Fibroblast of villous mesenchyme (primary cell): ENCODE measurements at regions not wholly inside any gene's neighbourhood (a gene's known extent, or its start where the extent isn't known, plus 50 kb on each side); places are given as distances from the start of the nearest gene placed in this dataset.

Experiments used
- DNase-seq: peaks from one replicate; pipeline ENCODE4 v3.0.0-alpha.2; 2010; ENCODE audit warnings: low read depth
- H3K4me3 ChIP-seq: 2 replicates; pipeline ENCODE4 v1.5.1; 2011; ENCODE audit warnings: low read depth, mild to moderate bottlenecking, low read length
- TF ChIP-seq, protein P1 (sequence below): IDR thresholded peaks from 2 replicates; pipeline ENCODE4 v1.5.1; 2012; ENCODE audit warnings: low read depth, mild to moderate bottlenecking, low read length; ENCODE audit not compliant: insufficient read depth

- DNase-seq: no peak
- TF ChIP-seq, protein P1, sequence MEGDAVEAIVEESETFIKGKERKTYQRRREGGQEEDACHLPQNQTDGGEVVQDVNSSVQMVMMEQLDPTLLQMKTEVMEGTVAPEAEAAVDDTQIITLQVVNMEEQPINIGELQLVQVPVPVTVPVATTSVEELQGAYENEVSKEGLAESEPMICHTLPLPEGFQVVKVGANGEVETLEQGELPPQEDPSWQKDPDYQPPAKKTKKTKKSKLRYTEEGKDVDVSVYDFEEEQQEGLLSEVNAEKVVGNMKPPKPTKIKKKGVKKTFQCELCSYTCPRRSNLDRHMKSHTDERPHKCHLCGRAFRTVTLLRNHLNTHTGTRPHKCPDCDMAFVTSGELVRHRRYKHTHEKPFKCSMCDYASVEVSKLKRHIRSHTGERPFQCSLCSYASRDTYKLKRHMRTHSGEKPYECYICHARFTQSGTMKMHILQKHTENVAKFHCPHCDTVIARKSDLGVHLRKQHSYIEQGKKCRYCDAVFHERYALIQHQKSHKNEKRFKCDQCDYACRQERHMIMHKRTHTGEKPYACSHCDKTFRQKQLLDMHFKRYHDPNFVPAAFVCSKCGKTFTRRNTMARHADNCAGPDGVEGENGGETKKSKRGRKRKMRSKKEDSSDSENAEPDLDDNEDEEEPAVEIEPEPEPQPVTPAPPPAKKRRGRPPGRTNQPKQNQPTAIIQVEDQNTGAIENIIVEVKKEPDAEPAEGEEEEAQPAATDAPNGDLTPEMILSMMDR: no peak
- no peak overlapping the region for H3K4me3 ChIP-seq
Observed at GRCh38 chr2:196510246-196510645, 129.3 kb upstream of the CCDC150 start.

DNA sequence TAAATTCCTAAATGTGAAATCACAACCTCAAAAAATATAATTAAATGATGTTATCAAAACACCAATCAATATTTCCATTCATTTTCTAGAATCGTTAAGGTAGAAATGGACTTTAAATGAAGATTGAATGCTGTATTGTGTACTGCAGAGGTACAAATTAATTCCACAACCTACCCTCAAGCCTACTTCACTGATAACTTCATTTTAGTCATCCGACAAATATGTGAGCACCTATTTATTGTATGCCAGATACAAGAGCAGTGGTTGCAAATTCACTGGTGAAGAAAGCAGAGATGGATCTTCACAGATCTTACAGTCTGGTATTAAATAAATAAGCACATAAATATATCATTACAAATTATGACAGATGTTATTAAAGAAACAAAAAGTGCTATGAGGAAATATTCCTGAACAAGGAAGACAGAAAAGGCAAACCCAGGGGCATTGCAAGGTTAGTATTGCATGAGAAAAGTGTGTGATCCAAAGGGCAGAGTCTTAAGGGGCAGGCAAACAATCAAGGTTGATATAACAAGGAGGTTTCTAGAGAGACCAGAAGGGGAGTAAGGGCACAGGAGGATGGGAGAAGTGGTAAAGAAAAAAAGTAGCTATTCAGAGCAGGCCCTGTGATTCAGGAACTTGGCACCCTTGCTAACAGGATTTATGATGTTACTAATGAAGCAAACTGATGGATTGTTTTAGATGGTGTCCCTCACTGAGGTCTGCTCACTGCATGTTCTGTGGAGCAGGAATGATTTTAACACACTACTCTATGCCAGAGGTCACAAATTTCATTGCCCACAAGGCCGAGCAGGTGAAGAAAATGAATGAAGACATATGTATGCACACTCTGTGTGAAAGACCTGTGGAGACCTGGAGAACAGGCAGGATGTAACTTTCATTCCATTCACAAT lies 128.0 kb upstream of the CCDC150 start:
- DNase-seq: no peak

GRCh38 chr2:196513796-196514526 lies 125.6 kb upstream of the CCDC150 start:
- no peak for DNase-seq
- no peak overlapping the region for H3K4me3 ChIP-seq
- TF ChIP-seq, protein P1: no peak

More for the DNA sequence above, 128.0 kb upstream of the CCDC150 start:
- TF ChIP-seq, protein P1: no peak
- no peak overlapping the region for H3K4me3 ChIP-seq

GRCh38 chr2:196514641-196515040 lies 124.9 kb upstream of the CCDC150 start:
- TF ChIP-seq, protein P1: no peak
- no peak overlapping the region for H3K4me3 ChIP-seq
- DNase-seq: no peak

DNA sequence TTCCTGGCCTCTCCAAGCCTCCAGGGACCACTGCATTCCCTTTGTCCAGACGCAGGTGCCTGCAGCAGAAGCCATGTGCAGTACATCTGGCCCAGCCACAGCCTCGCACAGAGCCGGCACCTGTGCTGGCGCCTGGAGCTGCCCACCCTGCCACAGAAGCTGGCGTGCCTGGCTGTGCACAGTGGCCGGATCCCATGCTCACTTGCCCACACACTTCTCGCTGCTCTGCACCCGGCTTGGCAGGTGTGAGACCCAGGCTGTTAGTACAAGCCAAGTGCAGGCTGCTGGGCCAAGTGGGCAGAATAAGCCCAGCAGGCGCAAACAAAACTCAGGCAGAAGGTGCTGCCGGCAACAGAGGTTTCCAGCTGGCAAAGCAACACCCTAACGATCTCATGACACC lies 124.5 kb upstream of the CCDC150 start:
- DNase-seq: no peak
- no peak overlapping the region for H3K4me3 ChIP-seq
- TF ChIP-seq, protein P1: no peak

DNA sequence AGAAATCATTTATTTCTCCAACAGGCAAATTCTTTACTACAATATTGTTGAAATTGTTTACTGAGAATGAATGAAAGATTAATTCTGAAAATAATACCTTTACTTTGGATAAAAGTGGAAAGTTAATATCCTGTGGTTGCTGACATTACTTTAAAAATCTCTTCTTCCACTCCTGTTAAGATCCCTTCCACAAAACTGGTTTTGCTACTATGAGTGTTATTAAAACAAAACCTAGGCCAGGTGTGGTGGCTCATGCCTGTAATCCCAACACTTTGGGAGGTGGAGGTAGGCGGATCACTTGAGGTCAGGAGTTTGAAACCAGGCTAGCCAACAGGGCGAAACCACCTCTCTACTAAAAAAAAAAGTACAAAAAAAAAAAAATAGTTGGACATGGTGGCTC lies 123.9 kb upstream of the CCDC150 start:
- no peak overlapping the region for H3K4me3 ChIP-seq
- TF ChIP-seq, protein P1: no peak
- DNase-seq: no peak
